CD4-positive, alpha-beta memory T cell (primary cell): ENCODE measurements at regions not wholly inside any gene's neighbourhood (a gene's known extent, or its start where the extent isn't known, plus 50 kb on each side); places are given as distances from the start of the nearest gene placed in this dataset.
"Not testable (repeated sequence)": the region's sequence is repeated elsewhere in the genome, so short reads cannot be mapped to it uniquely, and the experiment has no call there.

Source experiments
- CTCF ChIA-PET: fragments of 350-600 bp; sonication (Branson Sonifier 250); formaldehyde crosslinking; loops from one replicate; lab custom pipeline; 2021; ENCODE audit warnings: inconsistent platforms; ENCODE audit not compliant: partially characterized antibody; lab: Charles Lee
- POLR2A ChIA-PET: fragments of 350-600 bp; sonication (Branson Sonifier 250); formaldehyde crosslinking; loops from one replicate; lab custom pipeline; 2021; ENCODE audit not compliant: partially characterized antibody; lab: Charles Lee
- DNase-seq, 5 donors: peaks; one replicate each; pipeline versions ENCODE4 v3.0.0 to v3.0.0-alpha.2; 2020 to 2022; ENCODE audit warnings: mixed read lengths in 1 of 5
- H3K27ac ChIP-seq: one replicate; pipeline ENCODE4 v1.7.0; 2013; ENCODE audit warnings: low read depth, low read length
- H3K27me3 ChIP-seq: 2 replicates; pipeline ENCODE4 v1.7.0; 2013; ENCODE audit warnings: mild to moderate bottlenecking, low read length, moderate library complexity; ENCODE audit not compliant: insufficient read depth
- H3K36me3 ChIP-seq: 2 replicates; pipeline ENCODE4 v1.7.0; 2013; ENCODE audit warnings: mild to moderate bottlenecking, low read length, moderate library complexity; ENCODE audit not compliant: insufficient read depth
- H3K4me1 ChIP-seq: 2 replicates; pipeline ENCODE4 v1.7.0; 2013; ENCODE audit warnings: mild to moderate bottlenecking, low read length, moderate library complexity; ENCODE audit not compliant: insufficient read depth
- H3K4me3 ChIP-seq, 2 donors: one replicate each; pipeline ENCODE4 v1.7.0; 2013; ENCODE audit warnings: low read length in 2 of 2, mild to moderate bottlenecking in 1 of 2
- H3K9me3 ChIP-seq, 2 donors: one replicate each; pipeline ENCODE4 v1.7.0; 2013; ENCODE audit warnings: low read length in 2 of 2, control low read depth in 1 of 2; ENCODE audit not compliant: control insufficient read depth in 1 of 2
- H3K27ac Mint-ChIP-seq, 7 donors: one replicate each; pipeline ENCODE4 v1.8.0; 2020 to 2021; ENCODE audit warnings: mixed read lengths in 7 of 7, mild to moderate bottlenecking in 6 of 7, inconsistent platforms in 3 of 7, moderate library complexity in 3 of 7
- H3K27me3 Mint-ChIP-seq, 2 donors: one replicate each; pipeline ENCODE4 v1.8.0; 2020 to 2021; ENCODE audit warnings: mixed read lengths in 2 of 2
- H3K36me3 Mint-ChIP-seq, 2 donors: one replicate each; pipeline ENCODE4 v1.8.0; 2020 to 2021; ENCODE audit warnings: mixed read lengths in 2 of 2, inconsistent platforms in 1 of 2, mild to moderate bottlenecking in 1 of 2
- H3K4me1 Mint-ChIP-seq, 4 donors: one replicate each; pipeline ENCODE4 v1.8.0; 2020 to 2021; ENCODE audit warnings: mixed read lengths in 4 of 4, mild to moderate bottlenecking in 1 of 4
- H3K4me3 Mint-ChIP-seq, 8 donors: one replicate each; pipeline ENCODE4 v1.8.0; 2020 to 2021; ENCODE audit warnings: mixed read lengths in 8 of 8, mild to moderate bottlenecking in 7 of 8, moderate library complexity in 6 of 8, inconsistent platforms in 3 of 8
- H3K9me3 Mint-ChIP-seq, 8 donors: one replicate each; pipeline ENCODE4 v1.8.0; 2020 to 2021; ENCODE audit warnings: mixed read lengths in 8 of 8, mild to moderate bottlenecking in 5 of 8, inconsistent platforms in 3 of 8, moderate library complexity in 1 of 8
- intact Hi-C: fragments of 100-400 bp; cut with micrococcal nuclease; formaldehyde crosslinking; loops from one replicate; pipeline ENCODE4 v1.15.1; 2023

- H3K36me3 Mint-ChIP-seq = no peaks in the 10 kb centered on the region
- H3K9me3 Mint-ChIP-seq = peaks cover 3 to 25% (median 11%) of the 10 kb centered on the region in 8 donors
- intact Hi-C loops = no loop called here
- H3K27me3 ChIP-seq = no peaks in the 10 kb centered on the region
- no peaks in the 10 kb centered on the region for H3K36me3 ChIP-seq
- POLR2A ChIA-PET = no interaction called here
- no peak for DNase-seq
- H3K4me3 ChIP-seq = no peak overlapping the region
- H3K9me3 ChIP-seq = no peaks in the 10 kb centered on the region
- no peak overlapping the region for H3K4me3 Mint-ChIP-seq
- no peak overlapping the region for H3K27ac ChIP-seq
- H3K4me1 ChIP-seq = no peaks in the 10 kb centered on the region
- CTCF ChIA-PET = no interaction called here
- no peaks in the 10 kb centered on the region for H3K4me1 Mint-ChIP-seq
- no peak overlapping the region for H3K27ac Mint-ChIP-seq
- H3K27me3 Mint-ChIP-seq = no peaks in the 10 kb centered on the region
These were observed 1481.7 kb downstream of the AMY1C start for GRCh38 chr1:105231378-105231777.

- POLR2A ChIA-PET = no interaction called here
- H3K4me3 Mint-ChIP-seq = no peak overlapping the region
- H3K4me1 ChIP-seq = no peaks in the 10 kb centered on the region
- H3K4me1 Mint-ChIP-seq = no peaks in the 10 kb centered on the region
- no peak overlapping the region for H3K27ac ChIP-seq
- peaks cover 13 to 23% (median 19%) of the 10 kb centered on the region in 8 donors for H3K9me3 Mint-ChIP-seq
- no peaks in the 10 kb centered on the region for H3K36me3 Mint-ChIP-seq
- DNase-seq = no peak
- H3K27me3 ChIP-seq = no peaks in the 10 kb centered on the region
- H3K27ac Mint-ChIP-seq = no peak overlapping the region
- no peaks in the 10 kb centered on the region for H3K27me3 Mint-ChIP-seq
- H3K36me3 ChIP-seq = no peaks in the 10 kb centered on the region
- intact Hi-C loops = no loop called here
- H3K9me3 ChIP-seq = no peaks in the 10 kb centered on the region
- H3K4me3 ChIP-seq = no peak overlapping the region
- CTCF ChIA-PET = no interaction called here
These were observed 1493.7 kb downstream of the AMY1C start for GRCh38 chr1:105243411-105243810.

GRCh38 chr1:105243969-105244368, 1494.3 kb downstream of the AMY1C start:
- H3K9me3 ChIP-seq = no peaks in the 10 kb centered on the region
- H3K27ac ChIP-seq = no peak overlapping the region
- ChIA-PET POLR2A (no interaction called here), CTCF (no interaction called here)
- no peaks in the 10 kb centered on the region for H3K27me3 ChIP-seq
- no peaks in the 10 kb centered on the region for H3K4me1 ChIP-seq
- no peaks in the 10 kb centered on the region for H3K36me3 ChIP-seq
- intact Hi-C loops = no loop called here
- H3K27ac Mint-ChIP-seq = no peak overlapping the region
- no peak overlapping the region for H3K4me3 ChIP-seq
- no peak for DNase-seq
- H3K27me3 Mint-ChIP-seq = no peaks in the 10 kb centered on the region
- H3K36me3 Mint-ChIP-seq = no peaks in the 10 kb centered on the region
- H3K4me1 Mint-ChIP-seq = no peaks in the 10 kb centered on the region
- H3K9me3 Mint-ChIP-seq = peaks cover 13 to 27% (median 21%) of the 10 kb centered on the region in 8 donors
- H3K4me3 Mint-ChIP-seq = no peak overlapping the region

GRCh38 chr1:105254906-105255305, 1505.2 kb downstream of the AMY1C start:
- no peaks in the 10 kb centered on the region for H3K27me3 ChIP-seq
- no peaks in the 10 kb centered on the region for H3K36me3 Mint-ChIP-seq
- no peaks in the 10 kb centered on the region for H3K27me3 Mint-ChIP-seq
- POLR2A ChIA-PET = no interaction called here
- H3K27ac Mint-ChIP-seq = no peak overlapping the region
- intact Hi-C loops = no loop called here
- H3K4me1 ChIP-seq = no peaks in the 10 kb centered on the region
- H3K27ac ChIP-seq = no peak overlapping the region
- H3K4me3 Mint-ChIP-seq = no peak overlapping the region
- H3K36me3 ChIP-seq = no peaks in the 10 kb centered on the region
- CTCF ChIA-PET = no interaction called here
- no peak overlapping the region for H3K4me3 ChIP-seq
- no peaks in the 10 kb centered on the region for H3K4me1 Mint-ChIP-seq
- H3K9me3 Mint-ChIP-seq = peaks cover 0 to 41% (median 14%) of the 10 kb centered on the region in 8 donors
- DNase-seq = no peak
- no peaks in the 10 kb centered on the region for H3K9me3 ChIP-seq

GRCh38 chr1:105260001-105260400, 1510.3 kb downstream of the AMY1C start:
- peaks cover 0 to 47% (median 29%) of the 10 kb centered on the region in 8 donors for H3K9me3 Mint-ChIP-seq
- no peaks in the 10 kb centered on the region for H3K4me1 ChIP-seq
- no peak for DNase-seq
- intact Hi-C loops = no loop called here
- H3K36me3 ChIP-seq = no peaks in the 10 kb centered on the region
- no peaks in the 10 kb centered on the region for H3K4me1 Mint-ChIP-seq
- H3K36me3 Mint-ChIP-seq = no peaks in the 10 kb centered on the region
- no peak overlapping the region for H3K4me3 ChIP-seq
- H3K4me3 Mint-ChIP-seq = no peak overlapping the region
- no peak overlapping the region for H3K27ac ChIP-seq
- POLR2A ChIA-PET = no interaction called here
- H3K27me3 ChIP-seq = no peaks in the 10 kb centered on the region
- H3K27me3 Mint-ChIP-seq = no peaks in the 10 kb centered on the region
- H3K27ac Mint-ChIP-seq = no peak overlapping the region
- no peaks in the 10 kb centered on the region for H3K9me3 ChIP-seq
- CTCF ChIA-PET = no interaction called here

GRCh38 chr1:105270966-105271365, 1521.3 kb downstream of the AMY1C start:
- Mint-ChIP-seq H3K9me3 (peaks cover 3 to 29% (median 21%) of the 10 kb centered on the region in 8 donors), H3K27ac (no peak overlapping the region), H3K27me3 (no peaks in the 10 kb centered on the region), H3K4me1 (no peaks in the 10 kb centered on the region), H3K4me3 (no peak overlapping the region), H3K36me3 (no peaks in the 10 kb centered on the region)
- Histone ChIP-seq H3K36me3 (no peaks in the 10 kb centered on the region), H3K9me3 (no peaks in the 10 kb centered on the region), H3K4me3 (no peak overlapping the region), H3K27me3 (no peaks in the 10 kb centered on the region), H3K4me1 (no peaks in the 10 kb centered on the region), H3K27ac (no peak overlapping the region)
- intact Hi-C loops = no loop called here
- no peak for DNase-seq
- CTCF ChIA-PET = no interaction called here
- POLR2A ChIA-PET = no interaction called here

- peaks cover 3 to 24% (median 20%) of the 10 kb centered on the region in 8 donors for H3K9me3 Mint-ChIP-seq
- H3K4me1 ChIP-seq, H3K9me3 ChIP-seq, H3K36me3 ChIP-seq, intact Hi-C loops, H3K27me3 ChIP-seq, H3K4me3 Mint-ChIP-seq, DNase-seq, H3K27ac ChIP-seq, H3K27ac Mint-ChIP-seq, H3K36me3 Mint-ChIP-seq, H3K27me3 Mint-ChIP-seq, H3K4me1 Mint-ChIP-seq, CTCF ChIA-PET, POLR2A ChIA-PET, H3K4me3 ChIP-seq: not testable (repeated sequence)
These were observed 1522.7 kb downstream of the AMY1C start for GRCh38 chr1:105272376-105272775.

- POLR2A ChIA-PET = no interaction called here
- Mint-ChIP-seq H3K36me3 (no peaks in the 10 kb centered on the region), H3K9me3 (peaks cover 0 to 25% (median 15%) of the 10 kb centered on the region in 8 donors), H3K27ac (no peak overlapping the region), H3K4me3 (no peak overlapping the region), H3K27me3 (no peaks in the 10 kb centered on the region), H3K4me1 (no peaks in the 10 kb centered on the region)
- Histone ChIP-seq H3K36me3 (no peaks in the 10 kb centered on the region), H3K27me3 (no peaks in the 10 kb centered on the region), H3K4me1 (no peaks in the 10 kb centered on the region), H3K9me3 (peaks cover 0 to 4% of the 10 kb centered on the region in 2 donors), H3K4me3 (no peak overlapping the region), H3K27ac (no peak overlapping the region)
- DNase-seq = no peak
- CTCF ChIA-PET = no interaction called here
- intact Hi-C loops = no loop called here
These were observed 1545.1 kb downstream of the AMY1C start for GRCh38 chr1:105294838-105295237.
